B cell (primary cell): ENCODE measurements at regions not wholly inside any gene's neighbourhood (a gene's known extent, or its start where the extent isn't known, plus 50 kb on each side); places are given as distances from the start of the nearest gene placed in this dataset.

ENCODE experiments used
- ATAC-seq: fragments of 200-7000 bp; cut with Tn5 transposase; one replicate; pipeline ENCODE4 v1.10.0; 2021; ENCODE audit warnings: low read depth, mild to moderate bottlenecking, moderate number of reproducible peaks, moderate library complexity
- CTCF ChIA-PET: fragments of 350-600 bp; sonication (Branson Sonifier 250); formaldehyde crosslinking; loops from one replicate; lab custom pipeline; 2021; ENCODE audit warnings: antibody characterized with exemption, inconsistent platforms; lab: Charles Lee
- POLR2A ChIA-PET: fragments of 350-600 bp; sonication (Branson Sonifier 250); formaldehyde crosslinking; loops from one replicate; lab custom pipeline; 2021; ENCODE audit warnings: antibody characterized with exemption; lab: Charles Lee
- DNase-seq: peaks from one replicate; pipeline ENCODE4 v3.0.0; 2013
- H2AFZ ChIP-seq: 2 replicates; pipeline ENCODE4 v1.6.1; 2012; ENCODE audit warnings: mild to moderate bottlenecking, low read depth, low read length; ENCODE audit not compliant: insufficient read depth, poor library complexity, severe bottlenecking
- H3K27ac ChIP-seq, 2 donors: 1 replicate in 1 of 2; 2 replicates in 1 of 2; pipeline ENCODE4 v1.5.1; 2012 to 2013; ENCODE audit warnings: low read length in 2 of 2, mild to moderate bottlenecking in 2 of 2, moderate library complexity in 1 of 2
- H3K27me3 ChIP-seq, 4 experiments: fragments of 200-600 bp in 1 of 4; sonication (generic) in 1 of 4; replicated peaks in 1 of 4; 1 replicate in 2 of 4; 2 replicates in 2 of 4; pipeline versions ENCODE4 v1.6.1 to v1.7.0; 2013 to 2016; ENCODE audit warnings: low read length in 3 of 4, mild to moderate bottlenecking in 2 of 4, mixed read lengths in 1 of 4, moderate library complexity in 1 of 4; ENCODE audit not compliant: insufficient read depth in 4 of 4, control insufficient read depth in 3 of 4; ENCODE audit errors: control extremely low read depth in 1 of 4
- H3K36me3 ChIP-seq, 2 experiments: replicated peaks in 1 of 2; 1 replicate in 1 of 2; 2 replicates in 1 of 2; pipeline versions ENCODE4 v1.6.1 to v1.7.1; 2013; ENCODE audit warnings: low read length in 1 of 2; ENCODE audit not compliant: insufficient read depth in 2 of 2, control insufficient read depth in 1 of 2; ENCODE audit errors: control extremely low read depth in 1 of 2, extremely low read depth in 1 of 2
- H3K4me1 ChIP-seq, 2 donors: fragments of 200-600 bp in 1 of 2; sonication (generic) in 1 of 2; 1 replicate in 1 of 2; 2 replicates in 1 of 2; pipeline versions ENCODE4 v1.5.1 to v1.6.1; 2013 to 2017; ENCODE audit warnings: low read length in 2 of 2; ENCODE audit not compliant: control insufficient read depth in 2 of 2, insufficient read depth in 2 of 2
- H3K4me2 ChIP-seq: replicated peaks from 2 replicates; pipeline ENCODE3; 2012; ENCODE audit warnings: mild to moderate bottlenecking, low read depth, low read length; ENCODE audit not compliant: poor library complexity, severe bottlenecking
- H3K4me3 ChIP-seq, 5 experiments: fragments of 200-600 bp in 1 of 5; sonication (generic) in 1 of 5; 1 replicate in 3 of 5; 2 replicates in 2 of 5; pipeline versions ENCODE4 v1.5.1 to v1.7.0; 2011 to 2016; ENCODE audit warnings: low read length in 4 of 5, mild to moderate bottlenecking in 4 of 5, low read depth in 2 of 5, control low read depth in 1 of 5, moderate library complexity in 1 of 5; ENCODE audit not compliant: insufficient read depth in 1 of 5; ENCODE audit errors: control extremely low read depth in 1 of 5, extremely low read depth in 1 of 5
- H3K79me2 ChIP-seq: fragments of 200-600 bp; sonication (generic); one replicate; pipeline ENCODE4 v1.6.0; 2016; ENCODE audit warnings: low read length; ENCODE audit not compliant: control insufficient read depth, insufficient read depth
- H3K9ac ChIP-seq: fragments of 200-600 bp; sonication (generic); 2 replicates; pipeline ENCODE4 v1.6.1; 2017; ENCODE audit warnings: mild to moderate bottlenecking, low read length, moderate library complexity
- H3K9me3 ChIP-seq, 3 donors: one replicate each; pipeline versions ENCODE4 v1.6.1 to v1.7.1; 2013; ENCODE audit warnings: low read length in 2 of 3; ENCODE audit not compliant: control insufficient read depth in 2 of 3, insufficient read depth in 1 of 3; ENCODE audit errors: control extremely low read depth in 1 of 3
- H4K20me1 ChIP-seq: 2 replicates; pipeline ENCODE4 v1.6.0; 2012; ENCODE audit warnings: mild to moderate bottlenecking, low read length; ENCODE audit not compliant: insufficient read depth, control insufficient read depth, poor library complexity, severe bottlenecking
- H3K27ac Mint-ChIP-seq: one replicate; pipeline ENCODE4 v1.8.0; 2021; ENCODE audit warnings: mixed read lengths
- H3K27me3 Mint-ChIP-seq: one replicate; pipeline ENCODE4 v1.8.0; 2021; ENCODE audit warnings: mixed read lengths
- H3K4me1 Mint-ChIP-seq: one replicate; pipeline ENCODE4 v1.8.0; 2021; ENCODE audit warnings: mixed read lengths
- H3K4me3 Mint-ChIP-seq: one replicate; pipeline ENCODE4 v1.8.0; 2021; ENCODE audit warnings: mixed read lengths
- H3K9me3 Mint-ChIP-seq: one replicate; pipeline ENCODE4 v1.8.0; 2022; ENCODE audit warnings: mixed read lengths; ENCODE audit not compliant: insufficient read depth
- EZH2 ChIP-seq: IDR thresholded peaks from 2 replicates; pipeline ENCODE4 v1.6.1; 2012; ENCODE audit warnings: borderline replicate concordance, low read depth, mild to moderate bottlenecking, moderate library complexity, low read length; ENCODE audit not compliant: insufficient read depth, poor library complexity, severe bottlenecking
- WGBS: methylation state at CpG from one replicate; pipeline ENCODE4 v1.1.5; 2013; ENCODE audit warnings: missing lambda C conversion rate; ENCODE audit not compliant: insufficient coverage; 5-methylcytosine and 5-hydroxymethylcytosine counted together
- intact Hi-C: fragments of 100-400 bp; cut with micrococcal nuclease; formaldehyde crosslinking; loops from one replicate; pipeline ENCODE4 v1.10.0; 2022
- TF ChIP-seq, protein P1 (sequence below): fragments of 200-600 bp; IDR thresholded peaks from one replicate; pipeline ENCODE4 v1.8.0; 2022; ENCODE audit warnings: antibody characterized with exemption, mild to moderate bottlenecking

DNA sequence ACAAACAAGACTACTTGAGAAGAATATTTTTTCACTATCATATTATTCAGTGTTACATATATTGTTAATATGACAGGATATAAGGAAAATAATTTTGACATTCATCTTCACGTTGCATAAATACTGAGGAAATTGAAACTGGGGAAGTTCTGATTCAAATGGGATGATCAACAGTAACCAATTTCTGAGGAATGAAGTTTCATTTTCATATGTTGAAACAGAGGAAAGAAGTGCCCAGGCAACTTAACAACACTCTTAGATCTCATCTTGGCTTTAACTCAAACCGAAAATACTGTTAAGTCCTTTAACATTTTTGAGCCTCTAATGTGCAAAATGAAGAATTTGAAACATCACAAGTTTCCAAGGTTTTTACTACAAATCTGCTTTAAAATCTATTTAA is 612.2 kb upstream of the VRK2 start:
- H3K9me3 ChIP-seq = no peaks in the 10 kb centered on the region
- ATAC-seq (no peak), DNase-seq (no peak)
- no peak overlapping the region for H3K4me2 ChIP-seq
- no peaks in the 10 kb centered on the region for H3K79me2 ChIP-seq
- no peaks in the 10 kb centered on the region for H3K27me3 ChIP-seq
- no peaks in the 10 kb centered on the region for H3K36me3 ChIP-seq
- no peak overlapping the region for H3K4me3 Mint-ChIP-seq
- H3K4me1 Mint-ChIP-seq = no peaks in the 10 kb centered on the region
- no peaks in the 10 kb centered on the region for H4K20me1 ChIP-seq
- no peak for TF ChIP-seq EZH2
- TF ChIP-seq, protein P1, sequence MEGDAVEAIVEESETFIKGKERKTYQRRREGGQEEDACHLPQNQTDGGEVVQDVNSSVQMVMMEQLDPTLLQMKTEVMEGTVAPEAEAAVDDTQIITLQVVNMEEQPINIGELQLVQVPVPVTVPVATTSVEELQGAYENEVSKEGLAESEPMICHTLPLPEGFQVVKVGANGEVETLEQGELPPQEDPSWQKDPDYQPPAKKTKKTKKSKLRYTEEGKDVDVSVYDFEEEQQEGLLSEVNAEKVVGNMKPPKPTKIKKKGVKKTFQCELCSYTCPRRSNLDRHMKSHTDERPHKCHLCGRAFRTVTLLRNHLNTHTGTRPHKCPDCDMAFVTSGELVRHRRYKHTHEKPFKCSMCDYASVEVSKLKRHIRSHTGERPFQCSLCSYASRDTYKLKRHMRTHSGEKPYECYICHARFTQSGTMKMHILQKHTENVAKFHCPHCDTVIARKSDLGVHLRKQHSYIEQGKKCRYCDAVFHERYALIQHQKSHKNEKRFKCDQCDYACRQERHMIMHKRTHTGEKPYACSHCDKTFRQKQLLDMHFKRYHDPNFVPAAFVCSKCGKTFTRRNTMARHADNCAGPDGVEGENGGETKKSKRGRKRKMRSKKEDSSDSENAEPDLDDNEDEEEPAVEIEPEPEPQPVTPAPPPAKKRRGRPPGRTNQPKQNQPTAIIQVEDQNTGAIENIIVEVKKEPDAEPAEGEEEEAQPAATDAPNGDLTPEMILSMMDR = no peak
- no peak overlapping the region for H3K27ac ChIP-seq
- no peaks in the 10 kb centered on the region for H3K9me3 Mint-ChIP-seq
- CTCF ChIA-PET = no interaction called here
- H3K4me3 ChIP-seq = no peak overlapping the region
- H2AFZ ChIP-seq = no peak overlapping the region
- H3K27me3 Mint-ChIP-seq = no peaks in the 10 kb centered on the region
- POLR2A ChIA-PET = no interaction called here
- H3K9ac ChIP-seq = no peak overlapping the region
- no peak overlapping the region for H3K27ac Mint-ChIP-seq
- no peaks in the 10 kb centered on the region for H3K4me1 ChIP-seq
- intact Hi-C loops = no loop called here
- WGBS = 75% methylated on average over 1 of the region's 2 CpGs

DNA sequence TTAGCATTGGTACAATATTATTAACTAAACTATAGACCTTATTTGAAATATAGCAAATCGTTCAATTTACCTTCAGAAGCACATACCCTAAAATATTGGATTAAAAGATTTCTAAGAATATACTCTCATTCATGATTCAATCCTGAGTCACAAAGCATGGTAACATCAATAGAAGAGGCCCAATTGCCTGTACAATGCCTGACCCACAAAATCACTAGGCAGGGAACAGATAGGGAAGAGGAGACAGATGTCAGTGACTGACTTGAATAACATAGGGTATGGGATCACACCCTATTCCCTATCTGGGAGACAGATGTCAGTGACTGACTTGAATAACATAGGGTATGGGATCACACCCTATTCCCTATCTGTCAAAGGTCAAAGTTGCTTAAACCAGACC is 611.6 kb upstream of the VRK2 start:
- ATAC-seq (no peak), DNase-seq (no peak)
- no CpG with 5 or more reads among the region's 1 CpG for WGBS
- no peak overlapping the region for H3K27ac ChIP-seq
- Mint-ChIP-seq H3K9me3 (no peaks in the 10 kb centered on the region), H3K27me3 (no peaks in the 10 kb centered on the region), H3K4me1 (no peaks in the 10 kb centered on the region), H3K4me3 (no peak overlapping the region), H3K27ac (no peak overlapping the region)
- no peaks in the 10 kb centered on the region for H3K27me3 ChIP-seq
- ChIA-PET CTCF (no interaction called here), POLR2A (no interaction called here)
- H2AFZ ChIP-seq = no peak overlapping the region
- no peaks in the 10 kb centered on the region for H3K36me3 ChIP-seq
- H3K9ac ChIP-seq = no peak overlapping the region
- H3K4me1 ChIP-seq = no peaks in the 10 kb centered on the region
- H4K20me1 ChIP-seq = no peaks in the 10 kb centered on the region
- H3K4me2 ChIP-seq = no peak overlapping the region
- no peak for TF ChIP-seq EZH2
- intact Hi-C loops = no loop called here
- no peaks in the 10 kb centered on the region for H3K79me2 ChIP-seq
- no peak overlapping the region for H3K4me3 ChIP-seq
- no peaks in the 10 kb centered on the region for H3K9me3 ChIP-seq
